IPS DF 19.7 (cell line): ENCODE measurements at regions not wholly inside any gene's neighbourhood (a gene's known extent, or its start where the extent isn't known, plus 50 kb on each side); places are given as distances from the start of the nearest gene placed in this dataset.
"Not testable (repeated sequence)": the region's sequence is repeated elsewhere in the genome, so short reads cannot be mapped to it uniquely, and the experiment has no call there.

Source experiments
- DNase-seq: peaks from one replicate; pipeline ENCODE4 v3.0.0-alpha.2; 2013; ENCODE audit warnings: low read depth, low spot score

- DNase-seq = not testable (repeated sequence)
Observed at GRCh38 chr1:220475608-220476007, 52.3 kb upstream of the MARK1 start.

- DNase-seq = not testable (repeated sequence)
Observed at GRCh38 chr1:220475141-220475540, 52.8 kb upstream of the MARK1 start.

GRCh38 chr1:220473440-220473839 lies 54.5 kb upstream of the MARK1 start:
- DNase-seq = no peak

GRCh38 chr1:220462752-220463151 lies 65.2 kb upstream of the MARK1 start:
- no peak for DNase-seq

GRCh38 chr1:220458936-220459335 lies 69.0 kb upstream of the MARK1 start:
- DNase-seq = no peak

- DNase-seq = no peak
Observed at GRCh38 chr1:220457957-220458609, 69.9 kb upstream of the MARK1 start.

- no peak for DNase-seq
Observed at GRCh38 chr1:220455559-220455958, 72.4 kb upstream of the MARK1 start.

GRCh38 chr1:220454155-220454777 lies 73.7 kb upstream of the MARK1 start:
- DNase-seq = no peak

- DNase-seq = no peak
Observed at GRCh38 chr1:220453371-220453770, 74.6 kb upstream of the MARK1 start.

- DNase-seq = no peak
Observed at GRCh38 chr1:220451532-220451931, 76.4 kb upstream of the MARK1 start.

GRCh38 chr1:220450927-220451326 lies 77.0 kb upstream of the MARK1 start:
- no peak for DNase-seq

GRCh38 chr1:220448217-220448616 lies 79.7 kb upstream of the MARK1 start:
- no peak for DNase-seq

- DNase-seq = not testable (repeated sequence)
Observed at GRCh38 chr1:220444586-220444985, 83.3 kb upstream of the MARK1 start.

GRCh38 chr1:220441211-220441610 lies 86.7 kb upstream of the MARK1 start:
- no peak for DNase-seq

- DNase-seq = no peak
Observed at GRCh38 chr1:220438741-220439140, 89.2 kb upstream of the MARK1 start.

GRCh38 chr1:220432408-220432807 lies 95.5 kb upstream of the MARK1 start:
- no peak for DNase-seq

GRCh38 chr1:220431554-220432239 lies 96.2 kb upstream of the MARK1 start:
- DNase-seq = no peak

GRCh38 chr1:220430586-220430985 lies 97.3 kb upstream of the MARK1 start:
- no peak for DNase-seq

GRCh38 chr1:220430059-220430458 lies 97.9 kb upstream of the MARK1 start:
- peak; percentile 20 for DNase-seq

- no peak for DNase-seq
Observed at GRCh38 chr1:220426989-220427388, 100.9 kb upstream of the MARK1 start.

- DNase-seq = no peak
Observed at GRCh38 chr1:220425852-220426251, 102.1 kb upstream of the MARK1 start.

- no peak for DNase-seq
Observed at GRCh38 chr1:220421508-220421907, 106.4 kb upstream of the MARK1 start.

- no peak for DNase-seq
Observed at GRCh38 chr1:220420726-220421125, 107.2 kb upstream of the MARK1 start.
